ENCODE measurements at regions not wholly inside any gene's neighbourhood (a gene's known extent, or its start where the extent isn't known, plus 50 kb on each side); places are given as distances from the start of the nearest gene placed in this dataset.

GRCh38 chr1:235925016-235925415, 58.3 kb upstream of the LYST start:
- H3K9me3 ChIP-seq (ENCODE audit: insufficient read depth, low read depth, low read length) = no peaks in the 10 kb centered on the region
- no peak overlapping the region for H3K9ac ChIP-seq (ENCODE audit: low read depth, low read length)
- 97% methylated on average over 5 of the region's 5 CpGs for WGBS
- H3K4me3 ChIP-seq (ENCODE audit: low read length) = no peak overlapping the region
- peaks cover 5% of the 10 kb centered on the region; the same call in 1 of the 2 replicates for H3K27me3 ChIP-seq (ENCODE audit: insufficient read depth, low read length)
- no peak overlapping the region for H3K27ac ChIP-seq (ENCODE audit: low read depth, low read length)
- H3K4me1 ChIP-seq (ENCODE audit: insufficient read depth, low read length) = peaks cover 16% of the 10 kb centered on the region
- H3K36me3 ChIP-seq (ENCODE audit: insufficient read depth, low read length) = no peaks in the 10 kb centered on the region

- Histone ChIP-seq H3K4me3 (ENCODE audit: low read length) (no peak overlapping the region), H3K27ac (ENCODE audit: low read depth, low read length) (no peak overlapping the region), H3K36me3 (ENCODE audit: insufficient read depth, low read length) (no peaks in the 10 kb centered on the region), H3K27me3 (ENCODE audit: insufficient read depth, low read length) (peaks cover 12% of the 10 kb centered on the region), H3K9ac (ENCODE audit: low read depth, low read length) (no peak overlapping the region), H3K4me1 (ENCODE audit: insufficient read depth, low read length) (peaks cover 25% of the 10 kb centered on the region), H3K9me3 (ENCODE audit: insufficient read depth, low read depth, low read length) (no peaks in the 10 kb centered on the region)
- WGBS = 82% methylated on average over 5 of the region's 6 CpGs
These were observed 56.8 kb upstream of the LYST start for GRCh38 chr1:235923466-235924021.

GRCh38 chr1:235920596-235921375, 54.1 kb upstream of the LYST start:
- 44% methylated on average over 7 of the region's 12 CpGs for WGBS
- Histone ChIP-seq H3K36me3 (ENCODE audit: insufficient read depth, low read length) (no peaks in the 10 kb centered on the region), H3K9ac (ENCODE audit: low read depth, low read length) (no peak overlapping the region), H3K9me3 (ENCODE audit: insufficient read depth, low read depth, low read length) (no peaks in the 10 kb centered on the region), H3K27me3 (ENCODE audit: insufficient read depth, low read length) (peaks cover 15% of the 10 kb centered on the region), H3K27ac (ENCODE audit: low read depth, low read length) (peak overlapping the region; percentile 27; the same call in 1 of the 2 replicates), H3K4me3 (ENCODE audit: low read length) (no peak overlapping the region), H3K4me1 (ENCODE audit: insufficient read depth, low read length) (peaks cover 25% of the 10 kb centered on the region)

- peaks cover 25% of the 10 kb centered on the region for H3K4me1 ChIP-seq (ENCODE audit: insufficient read depth, low read length)
- peaks cover 15% of the 10 kb centered on the region for H3K27me3 ChIP-seq (ENCODE audit: insufficient read depth, low read length)
- no peaks in the 10 kb centered on the region for H3K9me3 ChIP-seq (ENCODE audit: insufficient read depth, low read depth, low read length)
- no peak overlapping the region for H3K4me3 ChIP-seq (ENCODE audit: low read length)
- no peak overlapping the region for H3K9ac ChIP-seq (ENCODE audit: low read depth, low read length)
- H3K36me3 ChIP-seq (ENCODE audit: insufficient read depth, low read length) = no peaks in the 10 kb centered on the region
- 52% methylated on average over 5 of the region's 5 CpGs for WGBS
- H3K27ac ChIP-seq (ENCODE audit: low read depth, low read length) = peak overlapping the region; percentile 27; the same call in 1 of the 2 replicates
These were observed 53.2 kb upstream of the LYST start for GRCh38 chr1:235919833-235920441.

GRCh38 chr1:235919127-235919832, 52.6 kb upstream of the LYST start:
- 86% methylated on average over 12 of the region's 12 CpGs for WGBS
- peaks cover 25% of the 10 kb centered on the region for H3K4me1 ChIP-seq (ENCODE audit: insufficient read depth, low read length)
- H3K27ac ChIP-seq (ENCODE audit: low read depth, low read length) = no peak overlapping the region
- H3K9me3 ChIP-seq (ENCODE audit: insufficient read depth, low read depth, low read length) = no peaks in the 10 kb centered on the region
- no peaks in the 10 kb centered on the region for H3K36me3 ChIP-seq (ENCODE audit: insufficient read depth, low read length)
- peaks cover 15% of the 10 kb centered on the region for H3K27me3 ChIP-seq (ENCODE audit: insufficient read depth, low read length)
- H3K9ac ChIP-seq (ENCODE audit: low read depth, low read length) = no peak overlapping the region
- no peak overlapping the region for H3K4me3 ChIP-seq (ENCODE audit: low read length)

- Histone ChIP-seq H3K4me3 (ENCODE audit: low read length) (no peak overlapping the region), H3K4me1 (ENCODE audit: insufficient read depth, low read length) (peaks cover 23% of the 10 kb centered on the region), H3K9me3 (ENCODE audit: insufficient read depth, low read depth, low read length) (no peaks in the 10 kb centered on the region), H3K9ac (ENCODE audit: low read depth, low read length) (no peak overlapping the region), H3K36me3 (ENCODE audit: insufficient read depth, low read length) (no peaks in the 10 kb centered on the region), H3K27me3 (ENCODE audit: insufficient read depth, low read length) (peaks cover 15% of the 10 kb centered on the region), H3K27ac (ENCODE audit: low read depth, low read length) (no peak overlapping the region)
- WGBS = 91% methylated on average over 5 of the region's 5 CpGs
These were observed 51.8 kb upstream of the LYST start for GRCh38 chr1:235918465-235918864.

GRCh38 chr1:235918032-235918431, 51.3 kb upstream of the LYST start:
- Histone ChIP-seq H3K27me3 (ENCODE audit: insufficient read depth, low read length) (peaks cover 15% of the 10 kb centered on the region), H3K4me3 (ENCODE audit: low read length) (no peak overlapping the region), H3K27ac (ENCODE audit: low read depth, low read length) (no peak overlapping the region), H3K9me3 (ENCODE audit: insufficient read depth, low read depth, low read length) (no peaks in the 10 kb centered on the region), H3K9ac (ENCODE audit: low read depth, low read length) (no peak overlapping the region), H3K36me3 (ENCODE audit: insufficient read depth, low read length) (no peaks in the 10 kb centered on the region), H3K4me1 (ENCODE audit: insufficient read depth, low read length) (peaks cover 20% of the 10 kb centered on the region)
- 94% methylated on average over 13 of the region's 13 CpGs for WGBS

- H3K4me1 ChIP-seq (ENCODE audit: insufficient read depth, low read length) = peaks cover 20% of the 10 kb centered on the region
- H3K27ac ChIP-seq (ENCODE audit: low read depth, low read length) = no peak overlapping the region
- H3K9ac ChIP-seq (ENCODE audit: low read depth, low read length) = no peak overlapping the region
- no peaks in the 10 kb centered on the region for H3K9me3 ChIP-seq (ENCODE audit: insufficient read depth, low read depth, low read length)
- H3K27me3 ChIP-seq (ENCODE audit: insufficient read depth, low read length) = peaks cover 15% of the 10 kb centered on the region
- WGBS = 90% methylated on average over 8 of the region's 8 CpGs
- no peaks in the 10 kb centered on the region for H3K36me3 ChIP-seq (ENCODE audit: insufficient read depth, low read length)
- no peak overlapping the region for H3K4me3 ChIP-seq (ENCODE audit: low read length)
These were observed 50.6 kb upstream of the LYST start for GRCh38 chr1:235917267-235917811.

Measured in HUES64 (cell line).